HG03097 (cell line): ENCODE measurements at regions not wholly inside any gene's neighbourhood (a gene's known extent, or its start where the extent isn't known, plus 50 kb on each side); places are given as distances from the start of the nearest gene placed in this dataset.

Experiments used
- ATAC-seq: cut with Tn5 transposase; IDR thresholded peaks from one replicate; pipeline ENCODE4 v1.9.1; 2021; ENCODE audit not compliant: unreplicated experiment, low FRiP score

GRCh38 chr11:122355968-122356367 is 240.0 kb upstream of the BLID start:
- no peak for ATAC-seq

GRCh38 chr11:122354025-122354697 is 238.1 kb upstream of the BLID start:
- ATAC-seq: no peak

- no peak for ATAC-seq
Observed at GRCh38 chr11:122353561-122353960, 237.5 kb upstream of the BLID start.

GRCh38 chr11:122348659-122349409 is 232.8 kb upstream of the BLID start:
- ATAC-seq: no peak

- ATAC-seq: no peak
Observed at GRCh38 chr11:122346006-122346405, 230.0 kb upstream of the BLID start.

GRCh38 chr11:122345586-122345985 is 229.6 kb upstream of the BLID start:
- no peak for ATAC-seq

- no peak for ATAC-seq
Observed at GRCh38 chr11:122344215-122344614, 228.2 kb upstream of the BLID start.

GRCh38 chr11:122343210-122343609 is 227.2 kb upstream of the BLID start:
- ATAC-seq: no peak

- ATAC-seq: no peak
Observed at GRCh38 chr11:122342089-122342744, 226.2 kb upstream of the BLID start.

GRCh38 chr11:122341477-122341876 is 225.5 kb upstream of the BLID start:
- no peak for ATAC-seq

GRCh38 chr11:122340607-122341290 is 224.7 kb upstream of the BLID start:
- ATAC-seq: no peak

GRCh38 chr11:122339436-122340060 is 223.5 kb upstream of the BLID start:
- ATAC-seq: no peak

- ATAC-seq: no peak
Observed at GRCh38 chr11:122337704-122338103, 221.7 kb upstream of the BLID start.

- no peak for ATAC-seq
Observed at GRCh38 chr11:122337241-122337640, 221.2 kb upstream of the BLID start.

GRCh38 chr11:122336706-122337105 is 220.7 kb upstream of the BLID start:
- ATAC-seq: no peak

GRCh38 chr11:122334546-122335339 is 218.7 kb upstream of the BLID start:
- no peak for ATAC-seq

- no peak for ATAC-seq
Observed at GRCh38 chr11:122333467-122333866, 217.5 kb upstream of the BLID start.

- ATAC-seq: no peak
Observed at GRCh38 chr11:122331079-122331478, 215.1 kb upstream of the BLID start.

GRCh38 chr11:122330279-122330965 is 214.4 kb upstream of the BLID start:
- no peak for ATAC-seq
